Heart left ventricle (tissue), 16 donors: ENCODE measurements at regions not wholly inside any gene's neighbourhood (a gene's known extent, or its start where the extent isn't known, plus 50 kb on each side); places are given as distances from the start of the nearest gene placed in this dataset.

ENCODE experiments used
- ATAC-seq, 4 donors: fragments of 200-7000 bp; cut with Tn5 transposase; one replicate each; pipeline ENCODE4 v1.9.1; 2020 to 2022; ENCODE audit warnings: moderate library complexity in 4 of 4, mild to moderate bottlenecking in 3 of 4, moderate number of reproducible peaks in 1 of 4
- DNase-seq, 5 donors: peaks; one replicate each; pipeline ENCODE4 v3.0.0-alpha.2; 2020
- H3K27ac ChIP-seq, 12 donors: fragments of 200-600 bp; sonication (generic) in 4 of 12; one replicate each; pipeline versions ENCODE4 v1.5.0 to v1.8.0; 2016 to 2022; ENCODE audit warnings: mild to moderate bottlenecking in 2 of 12
- H3K27me3 ChIP-seq, 9 donors: fragments of 200-600 bp; sonication (generic) in 2 of 9; one replicate each; pipeline versions ENCODE4 v1.5.1 to v1.8.0; 2016 to 2022; ENCODE audit warnings: mild to moderate bottlenecking in 3 of 9
- H3K36me3 ChIP-seq, 9 donors: fragments of 200-600 bp; sonication (generic) in 2 of 9; one replicate each; pipeline versions ENCODE4 v1.5.0 to v1.8.0; 2018 to 2022; ENCODE audit warnings: mild to moderate bottlenecking in 2 of 9
- H3K4me1 ChIP-seq, 12 donors: fragments of 200-600 bp; sonication (generic) in 4 of 12; one replicate each; pipeline versions ENCODE4 v1.5.0 to v1.8.0; 2016 to 2022; ENCODE audit warnings: mild to moderate bottlenecking in 3 of 12
- H3K4me3 ChIP-seq, 12 donors: fragments of 200-600 bp; sonication (generic) in 4 of 12; one replicate each; pipeline versions ENCODE4 v1.5.0 to v1.8.0; 2017 to 2022; ENCODE audit warnings: mild to moderate bottlenecking in 9 of 12, moderate library complexity in 4 of 12
- H3K9me3 ChIP-seq, 12 donors: fragments of 200-600 bp; sonication (generic) in 4 of 12; one replicate each; pipeline versions ENCODE4 v1.5.0 to v1.8.0; 2016 to 2022; ENCODE audit warnings: mild to moderate bottlenecking in 1 of 12
- CTCF ChIP-seq, 12 donors: fragments of 200-600 bp; sonication (generic) in 4 of 12; IDR thresholded peaks; one replicate each; pipeline versions ENCODE4 v1.5.0 to v1.8.0; 2018 to 2022; ENCODE audit warnings: antibody characterized with exemption in 12 of 12, mild to moderate bottlenecking in 5 of 12
- POLR2A ChIP-seq, 2 donors: fragments of 450-650 bp; IDR thresholded peaks; one replicate each; pipeline ENCODE4 v1.6.1; 2017; ENCODE audit warnings: antibody characterized with exemption in 2 of 2, mild to moderate bottlenecking in 2 of 2, moderate library complexity in 2 of 2
- WGBS, 4 donors: extraction: QIAGEN DNeasy Blood & Tissue Kit in 2 of 4; methylation state at CpG; one replicate each; pipeline versions ENCODE4 v1.1.5 to v1.1.7; 2013 to 2018; 5-methylcytosine and 5-hydroxymethylcytosine counted together
- intact Hi-C, 10 donors: fragments of 100-400 bp; cut with DNase I; formaldehyde crosslinking; loops; one replicate each; pipeline versions ENCODE4 v1.11.1 to v1.14.2; 2022
- donor health status: ischemic (EF 13 %, LVEDD 7.1; RV severe dilation, severe dysfunction).
- donor health status: healthy with polysubstance abuse.
- donor health status: DM: no; HTN: yes; CAD: no.
- donor health status: DM: no; HTN: no; CAD: no.
- donor health status: ischemic (EF 25% LVEDD 6.9; RV normal size, moderate dysfunction).
- donor health status: ischemic (EF 25% LVEDD 5.7; RV mildly dilated, moderate dysfunction).
- donor health status: healthy.
- donor health status: DM: yes; HTN: yes; CAD: no.
- donor health status: ischemic (EF 35%, LVEDD 5.7; RV mildly dilated, moderate dysfunction).
- donor health status: nonischemic (EF 11% LVEDD 7.7; RV severe dilation, severe dysfunction).
- donor health status: DM: yes; HTN: yes; CAD: no.
- donor health status: PGD.
- donor health status: ischemic (EF 29% LVEDD 5.4; RV normal size, mild dysfunction).
- donor health status: nonischemic (EF 23%, LVEDD 6.1; RV moderate dilation, normal function).

- Histone ChIP-seq H3K4me1 (no peaks in the 10 kb centered on the region), H3K27ac (no peak overlapping the region), H3K27me3 (no peaks in the 10 kb centered on the region), H3K36me3 (no peaks in the 10 kb centered on the region), H3K9me3 (no peaks in the 10 kb centered on the region), H3K4me3 (no peak overlapping the region)
- TF ChIP-seq CTCF (IDR thresholded peaks at IDR 0.05) (no peak), POLR2A (IDR thresholded peaks at IDR 0.05) (no peak)
- no peak for DNase-seq
- ATAC-seq = no peak
- WGBS, 4 donors = 89 to 92% (median 92%) methylated on average over 5 of the region's 5 CpGs
- intact Hi-C loops = no loop called here
These were observed 431.9 kb upstream of the RGS17 start for GRCh38 chr6:153563001-153563400.

- no peak overlapping the region for H3K27ac ChIP-seq
- intact Hi-C loops = no loop called here
- ATAC-seq = no peak
- no peaks in the 10 kb centered on the region for H3K9me3 ChIP-seq
- H3K4me3 ChIP-seq = no peak overlapping the region
- H3K36me3 ChIP-seq = no peaks in the 10 kb centered on the region
- WGBS, 4 donors = 73 to 100% (median 81%) methylated on average over 1 of the region's 1 CpG
- no peaks in the 10 kb centered on the region for H3K4me1 ChIP-seq
- TF ChIP-seq CTCF (IDR thresholded peaks at IDR 0.05) = peak in 4 of 12 donors; percentile 10 to 35 (median 24)
- TF ChIP-seq POLR2A (IDR thresholded peaks at IDR 0.05) = no peak
- DNase-seq = no peak
- no peaks in the 10 kb centered on the region for H3K27me3 ChIP-seq
These were observed 422.5 kb upstream of the RGS17 start for GRCh38 chr6:153553627-153554026.

DNA sequence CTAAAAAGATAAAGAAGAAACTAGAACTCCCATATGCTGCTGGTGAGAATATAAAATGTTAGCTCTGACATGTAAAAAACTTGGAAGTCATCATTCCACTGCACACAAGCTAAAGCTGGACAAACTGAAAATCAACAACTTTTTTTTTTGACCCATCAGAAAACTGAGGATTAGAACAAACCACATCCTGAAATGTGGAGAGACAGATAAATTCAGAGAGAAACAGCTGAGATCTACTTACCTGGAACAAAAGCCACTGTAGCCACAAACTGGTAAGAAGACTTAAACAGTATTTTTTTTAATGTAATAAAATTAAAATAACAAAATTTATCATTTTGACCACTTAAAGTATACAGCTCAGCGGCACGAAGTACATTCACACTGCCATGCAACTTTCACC is 408.5 kb upstream of the RGS17 start:
- 79 to 95% (median 87%) methylated on average over 2 of the region's 2 CpGs for WGBS, 4 donors
- Histone ChIP-seq H3K4me3 (no peak overlapping the region), H3K27ac (no peak overlapping the region), H3K4me1 (no peaks in the 10 kb centered on the region), H3K36me3 (no peaks in the 10 kb centered on the region), H3K9me3 (peaks cover 0 to 16% (median 0%) of the 10 kb centered on the region in 12 donors), H3K27me3 (no peaks in the 10 kb centered on the region)
- DNase-seq (no peak), ATAC-seq (no peak)
- TF ChIP-seq CTCF (IDR thresholded peaks at IDR 0.05) = no peak
- TF ChIP-seq POLR2A (IDR thresholded peaks at IDR 0.05) = no peak
- intact Hi-C loops = no loop called here

DNA sequence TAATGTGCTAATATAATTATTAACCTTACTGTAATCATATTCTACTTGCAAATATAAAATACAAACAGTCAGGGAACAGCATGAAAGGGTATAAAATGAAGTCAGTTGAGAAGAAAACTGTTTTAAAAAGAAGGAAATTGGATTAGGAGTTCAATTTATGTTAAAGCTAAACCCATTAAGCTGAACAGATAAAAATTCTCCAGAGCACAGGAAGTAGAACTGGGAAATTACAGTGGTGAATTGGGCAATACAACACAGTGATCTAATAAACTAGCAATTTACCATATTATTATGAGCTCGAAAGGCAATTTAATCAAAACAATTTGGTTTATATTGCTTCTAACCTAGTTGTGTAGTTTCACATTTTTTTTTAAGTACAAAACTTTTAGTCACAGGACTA is 407.4 kb upstream of the RGS17 start:
- no peak overlapping the region for H3K4me3 ChIP-seq
- 71 to 82% (median 74%) methylated on average over 1 of the region's 1 CpG for WGBS, 4 donors
- ATAC-seq (no peak), DNase-seq (no peak)
- H3K9me3 ChIP-seq = peaks cover 0 to 6% (median 0%) of the 10 kb centered on the region in 12 donors
- intact Hi-C loops = no loop called here
- TF ChIP-seq POLR2A (IDR thresholded peaks at IDR 0.05) = no peak
- TF ChIP-seq CTCF (IDR thresholded peaks at IDR 0.05) = no peak
- H3K4me1 ChIP-seq = no peaks in the 10 kb centered on the region
- no peak overlapping the region for H3K27ac ChIP-seq
- no peaks in the 10 kb centered on the region for H3K36me3 ChIP-seq
- no peaks in the 10 kb centered on the region for H3K27me3 ChIP-seq
